Posterior vena cava (tissue), 2 donors: ENCODE measurements at regions not wholly inside any gene's neighbourhood (a gene's known extent, or its start where the extent isn't known, plus 50 kb on each side); places are given as distances from the start of the nearest gene placed in this dataset.
"Not testable (repeated sequence)": the region's sequence is repeated elsewhere in the genome, so short reads cannot be mapped to it uniquely, and the experiment has no call there.

Experiments
- DNase-seq: peaks from one replicate; pipeline ENCODE4 v3.0.0-alpha.2; 2020; ENCODE audit warnings: low spot score
- intact Hi-C, 2 donors: fragments of 100-400 bp; cut with DNase I; formaldehyde crosslinking; loops; one replicate each; pipeline versions ENCODE4 v1.14.1 to v1.14.2; 2022 to 2023
- donor health status: DM: yes; HTN: yes; CAD: no.
- donor health status: DM: yes; HTN: yes; CAD: no.

DNA sequence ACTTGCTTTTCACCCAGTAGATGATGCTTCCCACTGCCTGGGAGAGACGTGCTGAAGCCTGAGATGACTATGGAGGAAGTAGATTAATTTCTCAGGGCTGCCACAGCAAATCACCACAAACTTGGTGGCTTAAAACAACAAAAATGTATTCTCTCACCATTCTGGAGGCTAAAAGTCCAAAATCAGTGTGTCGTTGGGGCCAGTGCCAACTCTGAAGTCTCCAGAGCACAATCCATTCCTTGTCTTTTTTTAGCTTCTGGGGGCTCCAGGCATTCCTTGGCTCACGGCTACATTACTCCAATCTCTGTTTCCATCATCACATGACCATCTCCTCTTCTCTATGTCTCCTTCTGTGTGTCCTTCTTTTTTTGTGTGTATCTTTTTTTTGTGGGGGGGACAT is 105.8 kb upstream of the C1QTNF7 start:
- DNase-seq = no peak
- intact Hi-C loops = no loop called here

DNA sequence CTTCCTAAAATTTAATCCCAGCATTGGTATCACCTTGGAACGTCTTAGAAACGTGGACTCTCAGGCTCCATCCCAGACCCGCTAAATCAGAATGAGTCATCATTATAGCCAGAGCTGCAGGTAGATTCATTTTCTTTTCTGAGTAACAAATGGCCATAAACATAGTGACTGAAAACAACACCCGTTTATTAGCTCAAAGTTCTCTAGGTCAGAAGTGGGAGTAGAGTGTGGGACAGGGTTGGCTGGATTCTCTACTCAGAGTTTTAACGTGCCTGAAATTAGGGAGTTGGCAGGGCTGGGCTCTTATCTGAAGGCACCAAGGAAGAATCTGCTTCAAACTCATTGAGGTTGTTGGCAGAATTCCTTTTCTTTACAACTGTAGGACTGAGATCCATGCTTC is 101.8 kb upstream of the C1QTNF7 start:
- intact Hi-C loops = no loop called here

DNA sequence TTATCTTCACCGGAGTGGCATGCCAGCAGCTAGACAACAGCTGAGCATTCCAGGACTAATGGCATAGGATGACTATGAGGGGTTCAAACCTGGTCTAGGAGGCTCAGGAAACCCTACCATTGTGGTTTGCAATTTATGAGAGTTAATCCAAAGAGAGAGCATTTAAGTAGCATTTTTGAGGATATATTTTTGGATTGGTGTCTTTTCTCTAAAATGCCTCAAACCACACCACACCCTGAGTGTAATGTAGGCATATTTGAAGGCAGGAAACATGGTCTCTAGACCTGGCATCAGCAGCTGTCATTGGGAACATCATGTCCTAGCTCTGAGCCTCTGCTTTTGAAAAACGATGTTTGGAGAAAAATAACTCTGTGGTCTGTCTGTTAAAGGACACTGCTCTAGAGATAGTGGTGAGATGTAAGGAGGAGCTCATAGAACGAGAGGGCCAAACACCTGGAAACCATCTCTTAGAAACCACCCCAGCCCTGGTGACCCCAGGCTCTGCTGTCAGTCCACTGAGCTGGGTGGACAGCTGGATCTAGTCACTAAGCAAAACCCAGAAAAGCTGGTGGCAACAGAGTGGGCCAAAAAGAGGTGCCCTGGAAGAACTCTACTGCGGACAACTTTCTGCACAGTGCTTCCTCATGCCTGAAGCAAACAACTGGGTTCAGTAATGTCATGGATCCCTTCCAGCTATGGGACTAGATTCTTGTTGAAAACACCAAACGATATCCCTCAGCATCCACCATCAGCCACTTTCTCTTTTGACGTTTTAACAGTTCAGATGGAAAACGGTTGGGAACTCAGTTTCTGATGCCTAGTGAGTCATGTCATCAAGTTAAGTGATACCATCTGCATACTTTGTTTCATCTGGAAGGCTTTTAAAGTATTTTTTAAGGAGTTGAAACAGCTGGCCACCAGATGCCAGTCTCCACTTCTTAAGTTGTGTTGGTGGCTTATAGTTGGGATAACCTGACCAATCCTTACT is 100.2 kb upstream of the C1QTNF7 start:
- intact Hi-C loops = no loop called here
- DNase-seq = no peak

More for the DNA sequence above, 101.8 kb upstream of the C1QTNF7 start:
- no peak for DNase-seq

DNA sequence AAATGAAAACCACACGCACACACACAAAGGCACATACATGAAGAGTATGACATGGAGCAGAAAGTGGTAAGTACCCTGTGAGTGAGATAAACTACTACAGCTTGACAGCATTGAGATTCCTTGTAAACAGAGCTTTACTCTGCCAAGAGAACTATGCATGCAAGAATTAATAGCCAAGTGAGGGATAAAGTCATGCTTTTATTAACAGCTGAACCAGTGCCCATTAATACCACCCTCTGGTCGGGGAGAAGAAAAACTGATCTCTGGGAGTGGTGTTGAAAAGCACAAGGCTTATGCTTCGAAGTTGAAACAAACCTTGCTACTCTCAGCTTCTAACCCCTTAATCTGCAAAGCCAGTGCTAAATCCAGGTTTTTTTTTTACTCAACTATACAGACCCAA is 95.9 kb upstream of the C1QTNF7 start:
- DNase-seq = no peak
- intact Hi-C loops = no loop called here

DNA sequence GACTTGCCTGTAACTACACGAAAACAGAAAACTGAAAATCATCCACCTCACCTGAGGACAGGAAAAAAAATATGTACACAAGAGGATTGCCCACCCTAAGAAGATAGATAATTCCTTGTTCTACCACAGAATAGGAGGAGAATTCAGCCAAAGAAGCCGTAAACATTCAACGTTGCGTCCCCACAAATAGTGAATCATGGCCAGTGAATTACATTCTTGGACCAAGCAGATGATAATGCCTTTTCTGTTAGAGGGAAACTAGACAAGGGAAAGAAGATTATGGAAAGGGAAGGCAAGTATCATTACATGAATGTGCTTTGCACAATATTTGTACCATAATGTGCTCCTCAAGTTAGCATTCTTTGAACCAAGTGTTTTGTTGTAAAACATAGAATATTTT is 95.5 kb upstream of the C1QTNF7 start:
- no peak for DNase-seq
- intact Hi-C loops = no loop called here

DNA sequence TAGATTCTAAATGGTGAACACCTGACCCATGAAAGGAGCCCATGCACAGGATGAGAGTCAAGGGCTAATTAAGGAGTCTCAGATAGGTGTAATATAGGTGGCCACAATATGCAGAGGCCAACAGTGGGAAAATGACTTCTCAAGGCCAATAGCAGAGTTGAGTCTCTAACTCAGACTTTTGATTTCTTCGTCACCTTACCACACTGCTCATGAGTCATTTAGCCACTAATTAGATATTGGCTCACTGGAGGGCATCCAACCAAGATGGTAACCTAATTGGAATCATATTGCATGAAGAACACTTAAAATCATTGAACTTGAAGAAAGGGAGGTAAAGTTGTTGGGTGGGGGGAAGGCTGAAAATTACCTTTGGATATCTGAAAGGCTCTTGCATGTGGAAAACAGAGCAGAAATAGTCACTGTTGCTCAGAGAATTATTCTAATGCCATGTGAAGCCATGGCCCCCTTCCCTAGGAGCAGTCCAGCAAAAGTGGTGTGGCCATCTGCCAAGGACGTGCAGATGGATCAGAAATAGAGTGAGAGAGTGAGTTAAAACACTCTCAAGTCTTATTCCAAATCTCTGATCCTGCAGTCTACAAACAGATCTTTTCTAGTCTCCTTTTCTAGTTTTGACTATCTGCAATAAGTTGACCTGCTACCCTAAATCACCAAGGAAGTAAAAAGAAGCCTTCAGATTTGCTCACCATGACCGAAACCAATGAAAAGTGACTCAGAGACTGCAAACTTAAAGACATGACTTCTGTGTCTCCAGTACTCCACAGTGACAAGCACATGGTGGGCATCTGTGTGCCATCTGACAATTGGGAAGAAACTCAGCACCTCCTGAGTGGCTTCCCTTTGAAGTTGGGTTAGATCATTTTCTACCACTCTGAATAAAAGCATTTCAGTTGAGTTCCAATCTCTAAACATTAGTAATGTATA is 93.9 kb upstream of the C1QTNF7 start:
- intact Hi-C loops = no loop called here
- DNase-seq = no peak

DNA sequence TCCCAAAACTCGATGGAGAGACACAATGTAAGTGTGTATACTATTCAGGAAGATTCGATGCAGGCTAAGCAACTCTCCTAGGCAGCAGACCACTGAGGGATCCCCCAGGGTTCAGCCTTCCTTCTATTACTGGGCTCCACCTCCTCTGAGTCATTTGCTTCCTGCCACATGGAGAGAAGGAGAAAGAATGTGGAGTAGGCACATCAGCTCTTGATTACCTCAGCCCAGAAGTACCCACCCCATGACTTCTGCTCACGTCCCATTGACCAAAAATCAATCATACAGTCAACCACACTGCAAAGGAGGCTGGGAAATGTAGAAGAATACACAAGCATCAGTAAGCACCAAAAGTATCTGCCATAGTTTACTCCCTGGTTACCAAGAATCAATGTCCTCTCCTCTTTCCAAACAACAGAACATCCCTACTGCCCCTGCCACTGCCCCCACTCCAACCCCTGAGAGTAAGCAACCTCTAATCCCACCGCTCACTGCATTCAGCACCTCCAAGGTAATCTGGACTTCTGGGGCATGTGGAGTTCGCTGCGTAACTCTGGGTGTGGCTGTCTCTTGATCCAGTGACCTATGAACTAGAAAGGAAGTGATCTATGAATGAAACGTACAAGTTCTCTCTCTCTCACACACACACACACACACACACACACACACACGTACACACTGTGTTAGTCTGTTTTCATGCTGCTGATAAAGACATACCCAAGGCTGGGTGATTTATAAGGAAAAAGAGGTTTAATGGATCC is 91.2 kb upstream of the C1QTNF7 start:
- DNase-seq = no peak
- intact Hi-C loops = no loop called here

DNA sequence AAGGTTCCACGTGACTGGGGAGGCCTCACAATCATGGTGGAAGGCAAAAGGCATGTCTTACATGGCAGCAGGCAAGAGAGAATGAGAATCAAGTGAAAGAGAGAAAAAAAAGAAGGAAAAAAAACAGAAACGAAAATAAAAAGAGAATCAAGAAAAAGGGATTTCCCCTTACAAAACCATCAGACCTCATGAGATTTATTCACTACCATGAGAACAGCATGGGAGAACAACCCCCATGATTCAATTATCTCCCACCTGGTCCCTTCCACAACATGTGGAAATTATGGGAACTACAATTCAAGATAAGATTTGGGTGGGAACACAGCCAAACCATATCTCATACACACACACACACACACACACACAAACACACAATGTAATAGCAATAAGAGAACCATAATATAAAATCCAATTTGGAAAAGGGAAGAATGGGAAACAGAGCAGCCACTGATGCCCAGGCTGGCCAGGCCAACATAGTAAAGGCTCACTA is 90.6 kb upstream of the C1QTNF7 start:
- intact Hi-C loops, DNase-seq: not testable (repeated sequence)

DNA sequence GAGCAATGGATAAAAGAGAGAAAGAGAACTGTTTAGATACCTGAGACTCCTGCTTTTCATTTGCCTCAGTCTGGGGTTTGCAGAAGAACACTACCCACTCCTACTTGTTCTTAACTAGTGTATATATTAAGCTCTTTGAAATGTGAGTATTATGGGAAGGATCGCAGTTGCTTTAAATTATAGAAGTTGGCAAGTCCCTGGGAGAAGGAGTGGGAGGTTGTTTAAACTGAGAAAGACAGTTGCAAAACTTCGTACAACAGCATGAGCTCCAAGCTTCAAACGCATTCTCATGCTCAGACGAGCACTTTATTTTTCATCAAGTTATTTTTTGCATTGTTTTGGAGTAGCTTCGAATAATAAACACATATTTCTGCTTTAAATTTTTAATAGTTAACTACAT is 88.1 kb upstream of the C1QTNF7 start:
- intact Hi-C loops = no loop called here
- no peak for DNase-seq

DNA sequence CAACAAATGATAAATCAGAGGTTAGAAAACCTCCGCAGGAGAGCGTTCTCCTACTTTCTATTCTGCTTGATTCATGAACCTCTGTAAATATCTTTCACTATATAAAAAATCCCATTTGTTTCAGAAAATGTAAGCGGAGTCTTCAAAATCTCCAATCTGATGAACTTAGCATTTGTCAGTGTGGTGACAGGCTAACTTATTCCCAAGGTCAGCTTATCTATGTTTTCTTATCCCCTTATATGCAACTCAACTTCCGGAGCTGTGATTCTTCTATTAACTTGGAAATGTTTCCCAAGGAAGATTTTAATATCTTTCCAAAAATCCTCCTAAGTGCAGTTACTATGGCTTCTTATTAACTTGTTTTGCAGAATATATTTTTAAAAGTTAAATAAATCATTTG is 87.5 kb upstream of the C1QTNF7 start:
- intact Hi-C loops = no loop called here
- no peak for DNase-seq

DNA sequence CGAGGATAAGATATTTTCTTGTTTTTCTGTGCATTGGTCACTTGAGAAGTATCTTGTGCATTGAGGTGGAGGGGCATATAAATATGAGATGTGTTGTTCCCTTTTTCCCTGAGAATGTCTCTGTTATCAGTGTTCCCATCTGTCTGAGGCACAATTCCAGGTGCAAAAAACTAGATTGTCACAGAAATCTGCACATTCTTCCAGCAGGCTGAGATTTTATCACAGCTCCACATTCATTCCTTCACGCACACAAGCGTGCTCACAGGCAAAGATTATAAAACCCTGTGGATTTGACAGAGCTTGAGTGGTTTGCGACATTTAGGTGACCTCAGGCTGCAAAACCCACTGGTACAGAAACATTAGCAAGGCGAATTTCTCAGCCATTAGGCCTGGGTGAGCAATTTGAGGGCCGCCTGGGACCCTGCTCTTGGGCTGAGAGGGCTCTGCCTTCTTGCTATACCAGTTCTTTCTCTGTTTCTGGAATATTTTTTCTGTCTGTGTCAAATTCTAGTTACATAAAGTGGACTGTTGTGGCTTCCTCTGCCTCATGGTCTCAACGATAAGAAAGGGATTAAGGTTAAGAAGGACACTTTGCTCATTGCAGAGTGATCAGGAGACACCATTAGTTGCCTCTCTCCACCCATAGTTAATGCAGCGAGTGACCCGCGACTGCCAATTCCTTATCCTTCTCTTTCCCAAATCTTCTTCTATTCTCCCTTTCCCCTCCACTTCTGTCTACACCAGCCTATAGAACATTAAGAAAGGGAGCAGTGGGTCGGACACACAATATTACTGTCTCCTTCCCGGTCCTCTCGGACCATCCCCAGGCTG is 86.7 kb upstream of the C1QTNF7 start:
- intact Hi-C loops = no loop called here
- DNase-seq = no peak

DNA sequence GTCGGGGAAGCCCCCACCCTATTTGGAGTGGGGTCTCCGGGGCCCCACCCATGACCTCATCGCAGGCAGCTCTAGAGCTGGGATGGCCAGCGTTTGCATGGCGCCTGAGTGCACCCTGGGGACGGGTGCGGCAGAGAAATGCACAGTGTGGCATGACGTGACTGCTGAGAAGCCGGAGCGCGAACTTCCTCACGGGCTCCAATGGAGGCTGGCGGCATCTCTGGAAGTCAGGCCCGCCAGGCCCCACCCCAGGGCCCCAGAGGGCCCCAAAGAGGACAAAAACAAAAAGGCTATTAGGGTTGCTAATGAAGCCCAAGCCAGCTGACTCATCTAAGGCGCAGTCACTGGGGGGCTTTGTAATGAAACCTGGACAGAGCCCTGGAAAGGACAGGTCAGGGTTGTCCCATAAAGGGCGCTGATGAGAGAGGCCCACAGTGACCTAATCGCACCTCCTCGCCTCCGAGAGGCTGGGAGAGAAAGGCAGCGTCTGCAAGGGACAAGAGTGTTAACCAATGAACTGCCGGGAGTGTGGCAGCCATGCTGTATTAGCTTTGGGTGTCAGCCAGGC is 86.0 kb upstream of the C1QTNF7 start:
- no peak for DNase-seq
- intact Hi-C loops = no loop called here

DNA sequence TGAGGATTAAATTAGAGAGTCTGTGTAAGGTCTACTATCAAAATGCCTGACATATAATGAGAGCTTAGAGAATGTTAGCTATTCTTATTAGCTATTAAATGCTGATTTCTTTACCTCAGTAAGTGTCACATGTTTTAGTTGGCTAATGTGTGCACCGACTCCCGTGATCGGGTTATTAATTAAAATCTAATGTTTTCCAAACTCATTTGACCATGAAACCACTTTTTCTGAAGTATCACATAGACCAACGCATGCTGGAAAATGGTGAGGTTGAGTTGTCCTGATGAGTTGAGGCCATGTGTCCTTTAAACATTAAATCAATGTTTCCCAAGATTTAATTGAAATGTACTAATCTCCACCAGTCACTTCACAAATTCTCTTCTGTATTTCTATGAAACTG is 84.8 kb upstream of the C1QTNF7 start:
- no peak for DNase-seq
- intact Hi-C loops = no loop called here

DNA sequence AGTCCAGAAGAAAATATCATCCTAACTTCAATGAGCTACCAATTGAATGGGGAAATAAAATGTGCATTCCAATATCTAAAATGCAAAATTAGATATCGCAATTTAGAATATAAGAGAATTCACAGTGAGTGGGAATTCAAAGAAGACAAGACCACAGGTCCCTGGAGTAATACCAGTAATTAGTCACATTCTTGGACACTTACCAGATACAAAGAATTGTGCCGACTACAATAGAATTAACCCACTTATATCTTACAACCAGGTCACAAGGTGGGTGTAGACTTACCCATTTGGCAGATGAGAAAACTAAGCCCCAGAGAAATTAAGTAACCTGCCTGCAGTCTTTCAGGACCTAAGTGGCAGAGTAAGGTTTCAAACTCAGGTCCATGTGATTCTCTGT is 84.3 kb upstream of the C1QTNF7 start:
- DNase-seq = no peak
- intact Hi-C loops = no loop called here

DNA sequence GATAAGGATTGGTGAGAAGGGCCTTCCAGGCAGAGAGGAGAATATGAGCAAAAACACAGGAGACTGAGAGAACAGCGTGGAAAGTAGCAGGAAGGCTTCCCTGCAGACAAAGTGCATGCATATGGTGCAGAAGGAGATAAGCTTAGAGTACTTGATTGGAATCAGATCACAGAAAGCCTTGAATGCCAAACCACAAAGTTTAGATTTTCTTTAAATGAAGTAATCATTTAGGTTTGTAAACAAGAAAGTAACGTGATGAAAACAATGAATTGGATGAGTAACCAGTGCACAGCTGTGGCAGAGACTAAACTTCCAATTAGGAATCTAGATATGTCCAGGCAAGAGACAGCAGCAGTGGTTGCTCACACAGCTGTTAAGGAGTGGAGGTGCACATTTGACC is 83.8 kb upstream of the C1QTNF7 start:
- no peak for DNase-seq
- intact Hi-C loops = no loop called here

DNA sequence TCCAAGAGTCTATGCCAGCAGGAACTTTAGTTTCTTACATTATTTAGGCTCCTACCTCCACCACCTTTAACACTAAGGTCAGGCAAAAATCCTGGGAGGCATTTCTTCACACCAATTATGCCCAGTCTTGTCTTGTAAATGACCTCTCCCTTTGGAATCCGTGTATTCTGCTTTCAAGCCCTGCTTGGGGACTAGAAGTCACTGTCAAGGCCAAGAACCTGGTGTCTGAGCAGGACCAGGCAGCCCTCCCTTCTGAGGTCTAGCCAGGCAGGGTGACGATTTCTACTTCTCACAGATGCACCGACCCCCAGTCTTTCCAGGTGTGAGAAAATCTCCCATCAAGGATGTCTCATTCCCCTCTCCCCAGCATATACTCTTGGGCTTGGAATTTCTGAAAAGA is 82.7 kb upstream of the C1QTNF7 start:
- intact Hi-C loops = no loop called here
- no peak for DNase-seq

DNA sequence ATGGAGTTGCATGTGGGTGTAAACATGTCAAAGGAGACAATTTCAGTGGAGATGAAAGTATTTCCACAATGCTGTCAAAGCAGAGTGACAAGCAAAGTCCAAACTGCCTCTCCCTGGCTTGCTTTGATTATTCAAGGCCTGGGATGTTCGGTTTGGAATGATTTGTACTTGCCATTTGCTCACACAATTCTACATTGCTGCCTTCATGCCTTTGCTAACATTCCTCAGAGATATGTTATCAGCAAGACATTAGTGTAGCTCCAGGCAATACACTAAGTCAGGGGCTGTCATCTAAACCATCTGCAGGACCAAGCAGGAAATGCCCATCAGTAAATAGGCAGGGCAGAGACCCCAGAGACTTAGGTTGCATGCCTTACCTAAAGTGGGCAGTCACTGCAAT is 79.6 kb upstream of the C1QTNF7 start:
- intact Hi-C loops = no loop called here
- DNase-seq = no peak

DNA sequence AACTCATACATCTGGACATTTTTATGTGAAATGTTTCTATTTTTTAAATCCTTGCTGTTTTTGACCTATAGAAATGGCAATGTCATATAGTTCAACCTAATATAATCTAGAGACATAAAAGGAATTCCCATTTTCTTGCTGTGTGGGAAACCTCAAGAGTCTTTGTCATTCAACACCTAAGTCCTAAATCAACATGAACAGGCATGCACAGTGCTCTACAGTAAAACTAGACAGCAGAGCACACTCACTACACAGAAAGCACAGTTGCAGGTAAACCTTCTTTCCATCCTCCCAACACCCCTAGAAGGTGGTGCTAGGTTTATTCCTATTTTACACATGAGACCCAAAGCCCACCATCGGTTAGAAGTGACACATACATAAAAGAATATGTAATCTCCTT is 79.1 kb upstream of the C1QTNF7 start:
- intact Hi-C loops = no loop called here
- DNase-seq = no peak
